ENCODE measurements at regions not wholly inside any gene's neighbourhood (a gene's known extent, or its start where the extent isn't known, plus 50 kb on each side); places are given as distances from the start of the nearest gene placed in this dataset.

- TF ChIP-seq, protein P1, sequence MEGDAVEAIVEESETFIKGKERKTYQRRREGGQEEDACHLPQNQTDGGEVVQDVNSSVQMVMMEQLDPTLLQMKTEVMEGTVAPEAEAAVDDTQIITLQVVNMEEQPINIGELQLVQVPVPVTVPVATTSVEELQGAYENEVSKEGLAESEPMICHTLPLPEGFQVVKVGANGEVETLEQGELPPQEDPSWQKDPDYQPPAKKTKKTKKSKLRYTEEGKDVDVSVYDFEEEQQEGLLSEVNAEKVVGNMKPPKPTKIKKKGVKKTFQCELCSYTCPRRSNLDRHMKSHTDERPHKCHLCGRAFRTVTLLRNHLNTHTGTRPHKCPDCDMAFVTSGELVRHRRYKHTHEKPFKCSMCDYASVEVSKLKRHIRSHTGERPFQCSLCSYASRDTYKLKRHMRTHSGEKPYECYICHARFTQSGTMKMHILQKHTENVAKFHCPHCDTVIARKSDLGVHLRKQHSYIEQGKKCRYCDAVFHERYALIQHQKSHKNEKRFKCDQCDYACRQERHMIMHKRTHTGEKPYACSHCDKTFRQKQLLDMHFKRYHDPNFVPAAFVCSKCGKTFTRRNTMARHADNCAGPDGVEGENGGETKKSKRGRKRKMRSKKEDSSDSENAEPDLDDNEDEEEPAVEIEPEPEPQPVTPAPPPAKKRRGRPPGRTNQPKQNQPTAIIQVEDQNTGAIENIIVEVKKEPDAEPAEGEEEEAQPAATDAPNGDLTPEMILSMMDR (IDR thresholded peaks at IDR 0.05) = no peak
- TF ChIP-seq EP300 (IDR thresholded peaks at IDR 0.05) (no peak), POLR2A (IDR thresholded peaks at IDR 0.05) (no peak)
Measured at GRCh38 chrX:65203545-65203944, 227.3 kb upstream of the ZC4H2 start.
